Mesenchymal stem cell (in vitro differentiated cells and primary cell): ENCODE measurements at regions not wholly inside any gene's neighbourhood (a gene's known extent, or its start where the extent isn't known, plus 50 kb on each side); places are given as distances from the start of the nearest gene placed in this dataset.

Experiments used
- DNase-seq: peaks from one replicate; pipeline ENCODE4 v3.0.0-alpha.2; 2013
- H2AFZ ChIP-seq: one replicate; pipeline ENCODE4 v1.6.1; 2013; ENCODE audit warnings: low read depth, mild to moderate bottlenecking, control low read depth, inconsistent platforms, low read length, moderate library complexity
- H2AK5ac ChIP-seq: 2 replicates; pipeline ENCODE4 v1.6.1; 2013; ENCODE audit warnings: low read length, moderate library complexity, mild to moderate bottlenecking, inconsistent platforms; ENCODE audit not compliant: severe bottlenecking
- H2BK120ac ChIP-seq: one replicate; pipeline ENCODE4 v1.6.1; 2013; ENCODE audit warnings: low read depth, mild to moderate bottlenecking, inconsistent platforms, low read length, moderate library complexity
- H2BK12ac ChIP-seq, 2 experiments: one replicate each; pipeline ENCODE4 v1.6.1; 2013; ENCODE audit warnings: inconsistent platforms in 2 of 2, low read length in 2 of 2, mild to moderate bottlenecking in 2 of 2, moderate library complexity in 2 of 2, control low read depth in 1 of 2
- H2BK15ac ChIP-seq: one replicate; pipeline ENCODE4 v1.6.1; 2013; ENCODE audit warnings: mild to moderate bottlenecking, low read depth, inconsistent platforms; ENCODE audit not compliant: poor library complexity, severe bottlenecking
- H2BK5ac ChIP-seq: 2 replicates; pipeline ENCODE4 v1.6.1; 2013; ENCODE audit warnings: low read depth, mild to moderate bottlenecking, low read length, control low read depth, inconsistent platforms; ENCODE audit not compliant: poor library complexity, severe bottlenecking
- H3K14ac ChIP-seq, 2 experiments: one replicate each; pipeline ENCODE4 v1.6.1; 2013; ENCODE audit warnings: inconsistent platforms in 2 of 2, low read length in 2 of 2, control low read depth in 1 of 2, mild to moderate bottlenecking in 1 of 2, moderate library complexity in 1 of 2
- H3K18ac ChIP-seq, 2 experiments: one replicate each; pipeline ENCODE4 v1.6.1; 2013; ENCODE audit warnings: inconsistent platforms in 2 of 2, low read length in 2 of 2, control low read depth in 1 of 2, low read depth in 1 of 2, mild to moderate bottlenecking in 1 of 2
- H3K23ac ChIP-seq, 2 experiments: one replicate each; pipeline ENCODE4 v1.6.1; 2013; ENCODE audit warnings: inconsistent platforms in 2 of 2, low read length in 2 of 2, mild to moderate bottlenecking in 2 of 2, moderate library complexity in 2 of 2, control low read depth in 1 of 2
- H3K27ac ChIP-seq: 2 replicates; pipeline ENCODE4 v1.5.1; 2013; ENCODE audit warnings: mild to moderate bottlenecking, moderate library complexity, low read length, control low read depth, inconsistent platforms; ENCODE audit not compliant: poor library complexity, severe bottlenecking
- H3K27me3 ChIP-seq, 2 experiments: 2 replicates each; pipeline versions ENCODE4 v1.6.1 to v1.7.0; 2013; ENCODE audit warnings: low read length in 2 of 2, mild to moderate bottlenecking in 2 of 2, moderate library complexity in 2 of 2, control low read depth in 1 of 2, inconsistent platforms in 1 of 2; ENCODE audit not compliant: control insufficient read depth in 1 of 2, insufficient read depth in 1 of 2
- H3K36me3 ChIP-seq, 2 experiments: 2 replicates each; pipeline versions ENCODE4 v1.6.1 to v1.7.0; 2013; ENCODE audit warnings: low read length in 2 of 2, control low read depth in 1 of 2, inconsistent platforms in 1 of 2, low read depth in 1 of 2, mild to moderate bottlenecking in 1 of 2; ENCODE audit not compliant: insufficient read depth in 2 of 2, control insufficient read depth in 1 of 2
- H3K4ac ChIP-seq, 2 experiments: one replicate each; pipeline ENCODE4 v1.6.1; 2013; ENCODE audit warnings: inconsistent platforms in 2 of 2, low read length in 2 of 2, mild to moderate bottlenecking in 2 of 2, moderate library complexity in 2 of 2, control low read depth in 1 of 2, low read depth in 1 of 2
- H3K4me1 ChIP-seq: 2 replicates; pipeline ENCODE4 v1.6.1; 2013; ENCODE audit warnings: low read depth, low read length, control low read depth; ENCODE audit not compliant: control insufficient read depth, insufficient read depth
- H3K4me2 ChIP-seq: 2 replicates; pipeline ENCODE4 v1.6.1; 2013; ENCODE audit warnings: low read length, mild to moderate bottlenecking, inconsistent platforms; ENCODE audit not compliant: poor library complexity, severe bottlenecking
- H3K4me3 ChIP-seq, 2 experiments: 2 replicates each; pipeline versions ENCODE4 v1.5.1 to v1.7.0; 2013; ENCODE audit warnings: low read length in 2 of 2, mild to moderate bottlenecking in 2 of 2, control low read depth in 1 of 2, low read depth in 1 of 2; ENCODE audit not compliant: insufficient read depth in 1 of 2
- H3K79me1 ChIP-seq: replicated peaks from 2 replicates; pipeline ENCODE4 v1.6.1; 2013; ENCODE audit warnings: mild to moderate bottlenecking, control low read depth, low read length, inconsistent platforms; ENCODE audit not compliant: poor library complexity, severe bottlenecking
- H3K9ac ChIP-seq: 2 replicates; pipeline ENCODE4 v1.7.0; 2013; ENCODE audit warnings: mild to moderate bottlenecking, low read length, moderate library complexity
- H3K9me3 ChIP-seq: 2 replicates; pipeline ENCODE4 v1.7.0; 2013; ENCODE audit warnings: mild to moderate bottlenecking, low read length; ENCODE audit not compliant: control insufficient read depth
- H4K8ac ChIP-seq: one replicate; pipeline ENCODE4 v1.6.1; 2013; ENCODE audit warnings: inconsistent platforms, mild to moderate bottlenecking, low read length, moderate library complexity
- H4K91ac ChIP-seq: one replicate; pipeline ENCODE4 v1.6.1; 2013; ENCODE audit warnings: mild to moderate bottlenecking, low read length, inconsistent platforms
- WGBS: methylation state at CpG from one replicate; pipeline ENCODE4 v1.1.7; 2013; ENCODE audit warnings: mixed read lengths; 5-methylcytosine and 5-hydroxymethylcytosine counted together

DNA sequence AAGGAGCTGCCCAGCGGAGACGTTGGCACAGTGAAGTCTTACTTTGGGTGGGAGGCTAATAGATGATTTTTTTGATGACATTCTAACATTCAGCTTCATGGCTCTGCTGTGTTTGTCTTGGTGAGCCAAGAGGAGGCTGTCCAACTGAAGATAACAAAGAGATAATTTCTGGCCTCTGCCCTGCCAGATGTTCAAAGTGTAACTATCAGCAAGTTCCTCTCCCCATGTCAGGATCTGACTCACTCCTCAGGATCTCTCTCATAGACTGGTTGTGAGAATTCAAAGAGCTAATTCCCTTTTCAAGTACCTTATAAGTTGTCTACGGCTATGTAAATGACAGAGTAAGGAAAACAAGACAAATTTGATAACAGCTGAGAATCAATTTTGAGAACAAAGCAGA lies 1340.9 kb downstream of the XPNPEP1 start:
- Histone ChIP-seq H2BK5ac (no peak overlapping the region), H3K79me1 (no peaks in the 10 kb centered on the region), H2BK15ac (no peak overlapping the region), H2BK120ac (no peak overlapping the region), H2AFZ (no peak overlapping the region), H3K9me3 (no peaks in the 10 kb centered on the region), H3K14ac (no peak overlapping the region), H4K8ac (peak overlapping the region; percentile 39), H2BK12ac (no peak overlapping the region), H3K23ac (peak overlapping the region in 1 of 2 experiments; percentile 40), H3K4me2 (no peak overlapping the region), H3K4ac (no peak overlapping the region), H4K91ac (no peak overlapping the region), H3K27me3 (no peaks in the 10 kb centered on the region), H3K4me1 (no peaks in the 10 kb centered on the region), H2AK5ac (no peak overlapping the region), H3K4me3 (peak overlapping the region in 1 of 2 experiments; percentile 42), H3K36me3 (no peaks in the 10 kb centered on the region), H3K9ac (no peak overlapping the region), H3K18ac (peak overlapping the region; percentile 66 to 67), H3K27ac (peak overlapping the region; percentile 56)
- 57% methylated on average over 2 of the region's 3 CpGs for WGBS
- peak; percentile 51 for DNase-seq

GRCh38 chr10:108578258-108578657 lies 1345.1 kb downstream of the XPNPEP1 start:
- no peak for DNase-seq
- no peaks in the 10 kb centered on the region for H3K4me1 ChIP-seq
- H3K4me3 ChIP-seq: no peak overlapping the region

GRCh38 chr10:108574233-108574632 lies 1349.1 kb downstream of the XPNPEP1 start:
- WGBS: no CpG with 5 or more reads among the region's 1 CpG
- Histone ChIP-seq H2BK5ac (no peak overlapping the region), H3K4ac (no peak overlapping the region), H3K14ac (no peak overlapping the region), H3K18ac (no peak overlapping the region), H3K79me1 (no peaks in the 10 kb centered on the region), H4K91ac (no peak overlapping the region), H3K27me3 (no peaks in the 10 kb centered on the region), H3K4me1 (no peaks in the 10 kb centered on the region), H3K36me3 (no peaks in the 10 kb centered on the region), H2BK120ac (no peak overlapping the region), H4K8ac (no peak overlapping the region), H3K27ac (no peak overlapping the region), H2BK12ac (no peak overlapping the region), H2AFZ (no peak overlapping the region), H3K23ac (no peak overlapping the region), H3K9me3 (no peaks in the 10 kb centered on the region), H3K4me3 (no peak overlapping the region), H3K4me2 (no peak overlapping the region), H2BK15ac (no peak overlapping the region), H3K9ac (no peak overlapping the region), H2AK5ac (no peak overlapping the region)
- no peak for DNase-seq

More at GRCh38 chr10:108578258-108578657, 1345.1 kb downstream of the XPNPEP1 start:
- no peak overlapping the region for H2BK15ac ChIP-seq
- no peak overlapping the region for H3K23ac ChIP-seq
- H3K14ac ChIP-seq: no peak overlapping the region
- no peak overlapping the region for H2BK5ac ChIP-seq
- peak overlapping the region; percentile 11 for H3K9ac ChIP-seq
- no peaks in the 10 kb centered on the region for H3K79me1 ChIP-seq
- H2AK5ac ChIP-seq: no peak overlapping the region
- H3K18ac ChIP-seq: peak overlapping the region in 1 of 2 experiments; percentile 21
- H3K4me2 ChIP-seq: no peak overlapping the region
- H3K9me3 ChIP-seq: no peaks in the 10 kb centered on the region
- H3K27me3 ChIP-seq: no peaks in the 10 kb centered on the region
- H4K8ac ChIP-seq: no peak overlapping the region
- no peak overlapping the region for H2AFZ ChIP-seq
- H3K36me3 ChIP-seq: no peaks in the 10 kb centered on the region
- no peak overlapping the region for H4K91ac ChIP-seq
- peak overlapping the region; percentile 34 for H2BK120ac ChIP-seq
- no peak overlapping the region for H2BK12ac ChIP-seq
- no peak overlapping the region for H3K27ac ChIP-seq
- WGBS: 100% methylated on average over 1 of the region's 1 CpG
- H3K4ac ChIP-seq: no peak overlapping the region

GRCh38 chr10:108568824-108569223 lies 1354.5 kb downstream of the XPNPEP1 start:
- Histone ChIP-seq H3K27me3 (no peaks in the 10 kb centered on the region), H3K4me2 (no peak overlapping the region), H2BK12ac (no peak overlapping the region), H4K91ac (no peak overlapping the region), H4K8ac (no peak overlapping the region), H2AK5ac (no peak overlapping the region), H3K14ac (no peak overlapping the region), H3K27ac (no peak overlapping the region), H3K9me3 (no peaks in the 10 kb centered on the region), H2BK15ac (no peak overlapping the region), H3K23ac (no peak overlapping the region), H2BK5ac (no peak overlapping the region), H3K36me3 (no peaks in the 10 kb centered on the region), H3K18ac (no peak overlapping the region), H3K4me1 (no peaks in the 10 kb centered on the region), H3K4me3 (no peak overlapping the region), H3K9ac (no peak overlapping the region), H3K79me1 (no peaks in the 10 kb centered on the region), H3K4ac (no peak overlapping the region), H2AFZ (no peak overlapping the region), H2BK120ac (no peak overlapping the region)
- DNase-seq: no peak
- 90% methylated on average over 2 of the region's 2 CpGs for WGBS
